GM18498 (cell line): ENCODE measurements at regions not wholly inside any gene's neighbourhood (a gene's known extent, or its start where the extent isn't known, plus 50 kb on each side); places are given as distances from the start of the nearest gene placed in this dataset.
"Not testable (repeated sequence)": the region's sequence is repeated elsewhere in the genome, so short reads cannot be mapped to it uniquely, and the experiment has no call there.

Source experiments
- ATAC-seq: cut with Tn5 transposase; IDR thresholded peaks from one replicate; pipeline ENCODE4 v1.9.1; 2021; ENCODE audit warnings: mild to moderate bottlenecking, moderate library complexity; ENCODE audit not compliant: unreplicated experiment

- no peak for ATAC-seq
Measured at GRCh38 chr5:23451156-23451555, 56.3 kb upstream of the PRDM9 start.

- no peak for ATAC-seq
Measured at GRCh38 chr5:23450187-23450586, 57.2 kb upstream of the PRDM9 start.

- no peak for ATAC-seq
Measured at GRCh38 chr5:23448627-23449026, 58.8 kb upstream of the PRDM9 start.

- ATAC-seq, result no peak
Measured at GRCh38 chr5:23446424-23446823, 61.0 kb upstream of the PRDM9 start.

- ATAC-seq, result no peak
Measured at GRCh38 chr5:23445573-23445972, 61.8 kb upstream of the PRDM9 start.

- no peak for ATAC-seq
Measured at GRCh38 chr5:23440703-23441102, 66.7 kb upstream of the PRDM9 start.

- ATAC-seq, result no peak
Measured at GRCh38 chr5:23437011-23437410, 70.4 kb upstream of the PRDM9 start.

- ATAC-seq, result no peak
Measured at GRCh38 chr5:23433534-23434315, 73.7 kb upstream of the PRDM9 start.

- ATAC-seq, result no peak
Measured at GRCh38 chr5:23428705-23429104, 78.7 kb upstream of the PRDM9 start.

- ATAC-seq, result not testable (repeated sequence)
Measured at GRCh38 chr5:23420214-23420613, 87.2 kb upstream of the PRDM9 start.

- no peak for ATAC-seq
Measured at GRCh38 chr5:23419115-23419514, 88.3 kb upstream of the PRDM9 start.

GRCh38 chr5:23412515-23412914 is 94.9 kb upstream of the PRDM9 start:
- no peak for ATAC-seq

GRCh38 chr5:23411994-23412393 is 95.4 kb upstream of the PRDM9 start:
- no peak for ATAC-seq

- ATAC-seq, result no peak
Measured at GRCh38 chr5:23411200-23411599, 96.2 kb upstream of the PRDM9 start.

GRCh38 chr5:23410775-23411174 is 96.6 kb upstream of the PRDM9 start:
- ATAC-seq, result not testable (repeated sequence)

- no peak for ATAC-seq
Measured at GRCh38 chr5:23405316-23406068, 101.9 kb upstream of the PRDM9 start.

- ATAC-seq, result no peak
Measured at GRCh38 chr5:23402585-23402984, 104.8 kb upstream of the PRDM9 start.

- ATAC-seq, result no peak
Measured at GRCh38 chr5:23400951-23401350, 106.5 kb upstream of the PRDM9 start.

- no peak for ATAC-seq
Measured at GRCh38 chr5:23396346-23396745, 111.1 kb upstream of the PRDM9 start.

GRCh38 chr5:23389291-23390101 is 117.9 kb upstream of the PRDM9 start:
- no peak for ATAC-seq

GRCh38 chr5:23385036-23385435 is 122.4 kb upstream of the PRDM9 start:
- ATAC-seq, result no peak
